ENCODE measurements at regions not wholly inside any gene's neighbourhood (a gene's known extent, or its start where the extent isn't known, plus 50 kb on each side); places are given as distances from the start of the nearest gene placed in this dataset.

GRCh38 chr1:34433099-34433498 lies 256.4 kb downstream of the C1orf94 start:
- no peak for TF ChIP-seq BACH2 (CRISPR knock-in tag; IDR thresholded peaks at IDR 0.05; ENCODE audit: borderline replicate concordance)
- TF ChIP-seq RARB (CRISPR knock-in tag; IDR thresholded peaks at IDR 0.05): no peak
- no peak for TF ChIP-seq PATZ1 (CRISPR knock-in tag; IDR thresholded peaks at IDR 0.05; ENCODE audit: borderline replicate concordance)
